ENCODE measurements at regions not wholly inside any gene's neighbourhood (a gene's known extent, or its start where the extent isn't known, plus 50 kb on each side); places are given as distances from the start of the nearest gene placed in this dataset.
"Not testable (repeated sequence)": the region's sequence is repeated elsewhere in the genome, so short reads cannot be mapped to it uniquely, and the experiment has no call there.

- no peak for DNase-seq
Observed at GRCh38 chr13:81197483-81197882, 856.6 kb upstream of the SPRY2 start.

DNA sequence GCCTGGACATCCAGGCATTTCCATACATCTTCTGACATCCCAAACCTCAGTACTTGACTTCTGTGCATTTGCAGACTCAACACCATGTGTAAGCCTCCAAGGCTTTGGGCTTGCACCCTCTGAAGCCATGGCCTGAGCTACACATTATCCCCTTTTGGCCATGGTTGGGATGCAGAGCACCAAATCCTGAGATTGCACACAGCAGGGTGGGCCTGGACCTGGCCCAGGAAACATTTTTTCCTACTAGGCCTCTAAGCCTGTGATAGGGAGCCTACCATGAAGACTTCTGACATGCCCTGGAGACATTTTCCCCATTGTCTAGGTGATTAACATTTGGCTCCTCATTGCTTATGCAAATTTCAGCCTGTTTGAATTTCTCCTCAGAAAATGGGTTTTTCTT, 853.4 kb upstream of the SPRY2 start:
- no peak for DNase-seq

DNA sequence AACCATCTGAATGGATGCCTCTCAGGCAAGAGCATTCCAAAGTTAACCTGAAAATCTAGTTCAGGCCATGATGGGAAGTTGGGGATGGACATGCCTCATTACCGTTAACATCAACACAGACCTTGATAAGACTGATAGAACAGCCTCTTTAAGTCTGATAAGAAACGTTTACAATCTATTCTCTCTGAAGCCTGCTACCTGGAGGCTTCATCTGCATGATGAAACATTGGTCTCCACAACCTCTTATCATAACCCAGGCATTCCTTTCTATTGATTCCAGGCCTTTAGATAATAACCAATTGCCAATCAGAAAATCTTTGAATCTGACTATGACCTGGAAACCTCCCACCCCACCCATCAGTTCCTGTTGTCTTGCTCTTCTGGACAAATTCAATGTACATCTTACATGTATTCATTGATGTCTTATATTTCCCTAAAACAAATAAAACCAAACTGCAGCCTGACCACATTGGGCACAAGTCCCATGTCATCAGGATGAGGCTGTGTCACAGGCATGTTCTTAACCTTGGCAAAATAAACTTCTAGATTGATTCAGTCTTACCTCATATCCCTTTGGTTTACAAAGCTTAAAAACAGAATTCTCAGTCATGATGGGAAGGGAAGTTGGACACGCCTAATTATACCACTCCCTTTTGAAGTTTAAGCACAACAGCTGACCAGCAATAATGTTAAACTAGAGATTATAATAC, 843.8 kb upstream of the SPRY2 start:
- DNase-seq = no peak

DNA sequence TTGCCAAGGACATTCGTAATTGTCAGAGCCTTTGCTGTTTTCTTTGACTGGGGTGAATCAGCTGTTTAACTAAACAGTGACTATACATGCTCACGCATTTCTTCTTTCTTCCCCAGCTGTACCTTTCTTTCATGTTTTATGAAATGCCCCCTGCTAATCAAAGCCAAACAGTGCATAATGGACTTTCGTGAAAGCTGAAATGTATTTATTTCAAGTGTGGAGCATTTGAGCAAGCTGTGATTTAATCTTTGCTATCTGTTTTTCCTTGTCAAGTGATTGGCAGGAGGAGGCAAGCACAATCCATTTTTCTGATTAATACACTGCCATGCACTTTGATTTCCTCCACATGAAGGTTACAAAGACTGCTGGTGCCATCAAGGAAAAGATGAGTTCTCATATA, 831.7 kb upstream of the SPRY2 start:
- DNase-seq = no peak

DNA sequence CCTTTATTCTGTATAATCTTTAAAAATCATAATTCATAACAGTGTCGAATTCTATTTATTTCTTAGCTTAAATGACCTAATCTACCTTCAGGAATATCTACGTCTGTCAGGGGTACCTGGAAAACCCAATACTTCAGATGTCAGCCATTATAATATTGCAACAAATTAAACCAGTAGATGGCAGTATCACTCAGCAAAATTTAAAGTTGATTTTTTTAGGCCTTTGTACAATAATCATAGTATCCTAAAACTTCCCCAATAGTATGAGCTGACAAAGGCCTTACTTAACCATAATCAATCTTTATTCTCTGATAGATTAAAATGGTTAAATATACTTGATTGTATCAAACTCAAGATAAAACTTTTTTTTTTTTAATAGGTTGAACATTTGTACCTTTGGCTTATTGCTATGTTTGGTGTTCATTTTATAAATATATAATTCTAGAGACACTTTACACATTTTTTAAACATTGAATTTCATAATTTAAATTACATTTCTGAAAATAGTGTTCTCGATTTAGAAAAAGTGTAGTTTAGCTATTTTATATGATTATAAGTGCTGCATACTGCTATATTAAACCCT, 830.2 kb upstream of the SPRY2 start:
- DNase-seq = no peak

DNA sequence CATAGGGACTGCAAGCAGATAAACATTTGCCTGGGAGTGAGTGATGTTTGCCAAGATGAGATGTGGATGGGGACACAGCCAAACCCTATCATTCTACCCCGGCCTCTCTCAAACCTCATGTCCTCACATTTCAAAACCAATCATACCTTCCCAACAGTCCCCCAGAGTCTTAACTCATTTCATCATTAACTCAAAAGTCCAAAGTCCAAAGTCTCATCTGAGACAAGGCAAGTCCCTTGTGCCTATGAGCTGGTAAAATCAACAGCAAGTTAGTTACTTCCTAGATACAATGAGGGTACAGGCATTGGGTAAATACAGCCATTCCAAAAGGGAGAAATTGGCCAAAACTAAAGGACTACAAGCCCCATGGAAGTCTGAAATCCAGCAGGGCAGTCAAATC, 822.9 kb upstream of the SPRY2 start:
- not testable (repeated sequence) for DNase-seq

GRCh38 chr13:81153478-81153877, 812.6 kb upstream of the SPRY2 start:
- DNase-seq = no peak

GRCh38 chr13:81148822-81149221, 807.9 kb upstream of the SPRY2 start:
- DNase-seq = no peak

- DNase-seq = not testable (repeated sequence)
Observed at GRCh38 chr13:81146576-81146975, 805.6 kb upstream of the SPRY2 start.

- DNase-seq = no peak
Observed at GRCh38 chr13:81142306-81142999, 801.5 kb upstream of the SPRY2 start.

DNA sequence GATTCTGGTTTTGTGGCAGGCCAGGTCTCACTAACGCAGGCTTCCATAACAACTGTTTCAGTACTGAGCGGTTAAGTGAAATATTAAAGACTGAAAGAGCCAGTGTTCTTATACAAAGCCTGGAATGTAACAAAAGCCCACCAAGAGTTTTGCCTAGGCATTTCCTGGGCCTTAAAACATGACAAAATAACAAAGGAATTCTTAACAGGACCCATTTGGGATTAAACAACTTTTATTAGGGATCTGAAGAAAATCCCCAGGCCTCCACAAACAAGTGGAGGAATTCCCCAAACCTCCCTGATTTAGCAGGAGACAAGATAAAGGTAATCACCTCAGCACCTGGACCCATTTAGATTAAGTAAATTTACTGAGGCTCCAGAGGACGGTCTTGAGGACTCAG, 799.7 kb upstream of the SPRY2 start:
- no peak for DNase-seq

- no peak for DNase-seq
Observed at GRCh38 chr13:81139987-81140386, 799.1 kb upstream of the SPRY2 start.

DNA sequence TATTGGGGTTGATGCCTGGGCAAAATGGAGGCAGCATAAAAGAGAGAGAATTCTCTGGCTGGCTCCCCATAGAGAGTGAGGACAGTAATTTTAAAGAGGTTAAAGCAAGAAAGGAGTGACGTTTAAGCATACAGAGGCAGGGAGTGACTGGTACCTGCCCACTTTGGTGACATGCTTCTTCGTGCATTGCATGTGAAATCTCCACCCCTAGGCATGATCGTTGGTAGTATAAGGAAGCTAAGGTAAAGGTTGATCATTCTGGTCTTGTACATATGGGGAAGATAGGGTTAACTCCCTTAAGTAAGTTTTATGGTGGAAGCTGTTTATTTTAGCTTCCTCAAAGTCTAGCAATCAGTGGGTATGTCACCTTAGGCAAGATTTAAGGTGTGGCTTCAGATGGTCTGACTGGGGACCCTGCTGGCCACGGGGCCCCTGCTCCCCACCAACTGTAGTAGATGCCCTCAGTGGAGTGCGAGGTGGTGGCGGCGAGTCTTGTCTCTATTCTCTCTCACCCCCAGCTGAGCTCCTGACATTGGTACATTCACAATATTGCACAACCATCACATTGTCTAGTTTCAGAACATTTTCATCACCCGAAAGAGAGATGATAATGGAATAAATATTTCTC, 797.5 kb upstream of the SPRY2 start:
- DNase-seq = no peak

GRCh38 chr13:81133066-81133465, 792.1 kb upstream of the SPRY2 start:
- no peak for DNase-seq

GRCh38 chr13:81117416-81117815, 776.5 kb upstream of the SPRY2 start:
- DNase-seq = no peak

- DNase-seq = no peak
Observed at GRCh38 chr13:81116461-81117282, 775.7 kb upstream of the SPRY2 start.

DNA sequence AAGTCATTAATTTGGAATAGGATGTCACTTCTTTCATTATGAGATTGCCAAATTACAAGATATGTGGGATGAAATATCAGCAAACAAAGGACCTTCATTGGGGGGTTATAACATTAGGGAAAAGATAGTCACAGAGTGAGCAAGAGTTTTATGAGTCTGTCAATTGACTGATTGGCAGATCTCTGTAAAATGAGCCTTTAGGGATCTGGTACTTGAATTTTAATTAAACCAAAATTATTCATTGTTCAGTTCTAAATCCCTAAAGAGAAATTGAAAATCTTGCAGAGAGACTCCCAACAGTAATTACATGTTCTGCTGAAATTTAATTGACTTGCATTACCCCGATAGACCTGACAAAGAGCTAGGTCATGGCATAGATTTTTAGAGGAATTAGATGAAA, 768.1 kb upstream of the SPRY2 start:
- DNase-seq = no peak

GRCh38 chr13:81106348-81106747, 765.4 kb upstream of the SPRY2 start:
- no peak for DNase-seq

GRCh38 chr13:81104035-81104715, 763.2 kb upstream of the SPRY2 start:
- DNase-seq = no peak

DNA sequence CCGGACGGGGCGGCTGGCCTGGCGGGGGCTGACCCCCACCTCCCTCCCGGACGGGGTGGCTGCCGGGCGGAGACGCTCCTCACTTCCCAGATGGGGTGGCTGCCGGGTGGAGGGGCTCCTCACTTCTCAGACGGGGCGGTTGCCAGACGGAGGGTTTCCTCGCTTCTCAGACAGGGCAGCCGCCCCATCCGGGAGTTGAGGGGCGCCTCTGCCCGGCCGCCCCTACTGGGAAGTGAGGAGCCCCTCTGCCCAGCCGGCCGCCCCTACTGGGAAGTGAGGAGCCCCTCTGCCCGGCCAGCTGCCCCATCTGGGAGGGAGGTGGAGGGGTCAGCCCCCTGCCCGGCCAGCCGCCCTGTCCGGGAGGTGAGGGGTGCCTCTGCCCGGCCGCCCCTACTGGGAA, 761.1 kb upstream of the SPRY2 start:
- not testable (repeated sequence) for DNase-seq

- no peak for DNase-seq
Observed at GRCh38 chr13:81089371-81090157, 748.6 kb upstream of the SPRY2 start.

All from stimulated activated CD4-positive, alpha-beta T cell treated with anti-CD3 and anti-CD28 coated beads, Interleukin-4, amount 100 ng/mL, for 24 hours (primary cell).